HL-60 (cell line): ENCODE measurements at regions not wholly inside any gene's neighbourhood (a gene's known extent, or its start where the extent isn't known, plus 50 kb on each side); places are given as distances from the start of the nearest gene placed in this dataset.

Experiments used
- CTCF ChIP-seq: IDR thresholded peaks from one replicate; pipeline ENCODE4 v1.5.1; 2011; ENCODE audit warnings: low read length, control low read depth, inconsistent platforms; ENCODE audit not compliant: insufficient read depth
- GABPA ChIP-seq: IDR thresholded peaks from 2 replicates; pipeline ENCODE4 v1.6.1; 2012; ENCODE audit warnings: low read depth
- POLR2AphosphoS5 ChIP-seq: IDR thresholded peaks from 2 replicates; pipeline ENCODE4 v1.6.1; 2012; ENCODE audit warnings: low read depth
- REST ChIP-seq: IDR thresholded peaks from 2 replicates; pipeline ENCODE4 v1.6.1; 2012; ENCODE audit warnings: low read depth; ENCODE audit not compliant: insufficient replicate concordance
- SPI1 ChIP-seq: IDR thresholded peaks from 2 replicates; pipeline ENCODE4 v1.6.1; 2012; ENCODE audit warnings: low read depth, mild to moderate bottlenecking, borderline replicate concordance

- TF ChIP-seq CTCF (no peak), SPI1 (no peak), POLR2AphosphoS5 (no peak), REST (no peak), GABPA (no peak)
Observed at GRCh38 chr5:130777794-130778193, 387.3 kb downstream of the HINT1 start.
